GM18508 (cell line): ENCODE measurements at regions not wholly inside any gene's neighbourhood (a gene's known extent, or its start where the extent isn't known, plus 50 kb on each side); places are given as distances from the start of the nearest gene placed in this dataset.
"Not testable (repeated sequence)": the region's sequence is repeated elsewhere in the genome, so short reads cannot be mapped to it uniquely, and the experiment has no call there.

ENCODE experiments used
- ATAC-seq: cut with Tn5 transposase; IDR thresholded peaks from one replicate; pipeline ENCODE4 v1.9.1; 2021; ENCODE audit warnings: moderate number of reproducible peaks; ENCODE audit not compliant: insufficient read depth, unreplicated experiment

- ATAC-seq: not testable (repeated sequence)
These were observed 89.9 kb upstream of the ZNG1F start for GRCh38 chr9:41279033-41279432.

GRCh38 chr9:41273549-41274267 is 84.6 kb upstream of the ZNG1F start:
- ATAC-seq: peak; percentile 99

GRCh38 chr9:41272879-41273548 is 83.9 kb upstream of the ZNG1F start:
- ATAC-seq: peak; percentile 3

GRCh38 chr9:41270992-41271391 is 81.9 kb upstream of the ZNG1F start:
- ATAC-seq: not testable (repeated sequence)

- not testable (repeated sequence) for ATAC-seq
These were observed 80.4 kb upstream of the ZNG1F start for GRCh38 chr9:41269471-41269870.

GRCh38 chr9:41269054-41269453 is 79.9 kb upstream of the ZNG1F start:
- not testable (repeated sequence) for ATAC-seq

GRCh38 chr9:41266602-41267001 is 77.5 kb upstream of the ZNG1F start:
- not testable (repeated sequence) for ATAC-seq

GRCh38 chr9:41266000-41266399 is 76.9 kb upstream of the ZNG1F start:
- not testable (repeated sequence) for ATAC-seq

GRCh38 chr9:41251973-41252372 is 62.9 kb upstream of the ZNG1F start:
- not testable (repeated sequence) for ATAC-seq

GRCh38 chr9:41251101-41251500 is 62.0 kb upstream of the ZNG1F start:
- ATAC-seq: not testable (repeated sequence)

- not testable (repeated sequence) for ATAC-seq
These were observed 57.6 kb upstream of the ZNG1F start for GRCh38 chr9:41246702-41247101.
